ENCODE measurements at regions not wholly inside any gene's neighbourhood (a gene's known extent, or its start where the extent isn't known, plus 50 kb on each side); places are given as distances from the start of the nearest gene placed in this dataset.

DNA sequence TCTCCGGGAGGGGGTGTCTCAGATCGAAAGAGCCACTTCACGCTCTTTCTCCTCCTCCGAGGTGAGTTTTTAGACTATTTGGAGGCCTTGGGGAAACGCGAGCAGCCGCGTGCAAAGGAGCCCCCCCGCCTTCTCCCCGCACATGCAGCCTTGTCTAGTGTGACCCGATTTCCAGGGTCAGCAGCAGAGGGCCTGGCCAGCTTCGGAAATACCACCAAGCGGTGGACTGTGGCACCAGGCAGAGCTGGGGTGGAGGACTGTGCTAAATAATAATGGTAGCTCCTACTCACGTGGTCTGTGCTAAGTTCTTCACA, 79.3 kb upstream of the BCOR start:
- Histone ChIP-seq H3K27me3 (ENCODE audit: control insufficient read depth in 2 of 2, insufficient read depth in 2 of 2, low read length in 2 of 2) (no peaks in the 10 kb centered on the region), H3K79me2 (ENCODE audit: control insufficient read depth, insufficient read depth, low read length) (no peaks in the 10 kb centered on the region), H4K20me1 (replicated peaks; ENCODE audit: control insufficient read depth, extremely low read depth, insufficient read depth, low read length) (no peaks in the 10 kb centered on the region), H3K9me1 (replicated peaks; ENCODE audit: control insufficient read depth, extremely low read depth, insufficient read depth, low read length) (no peaks in the 10 kb centered on the region), H3K9me3 (replicated peaks; ENCODE audit: control insufficient read depth, insufficient read depth, low read length) (no peaks in the 10 kb centered on the region), H3K9ac (replicated peaks; ENCODE audit: extremely low read depth, insufficient read depth, low read length) (no peak overlapping the region), H3K4me3 (replicated peaks in 1 of 3; ENCODE audit: insufficient read depth in 1 of 3, low read depth in 1 of 3, low read length in 3 of 3) (peak overlapping the region in 1 of 3 experiments; percentile 36), H3K4me2 (ENCODE audit: insufficient read depth, low read length) (peak overlapping the region; percentile 55), H3K4me1 (ENCODE audit: control insufficient read depth, extremely low read depth, insufficient read depth, low read length) (peaks cover 28% of the 10 kb centered on the region), H3K27ac (ENCODE audit: insufficient read depth, low read depth, low read length) (no peak overlapping the region), H3K36me3 (ENCODE audit: control insufficient read depth in 2 of 2, extremely low read depth in 1 of 2, insufficient read depth in 2 of 2, low read length in 2 of 2) (no peaks in the 10 kb centered on the region), H2AFZ (ENCODE audit: low read depth, low read length) (peak overlapping the region; percentile 33)
- CTCF ChIA-PET, result interaction anchor here (0.6 to 1.7 kb wide), 5 partner anchors 12 to 916 kb away, joined by 3 to 9 read pairs (median 3); no protein-coding TSS in a partner anchor
- FAIRE-seq, result no peak
- POLR2A ChIA-PET, result no interaction called here
- dilution Hi-C loops (cut with MboI; ENCODE audit: extremely low pct_ligation_motif_present, low sequenced_read_pairs), result no loop called here
- no peak for TF ChIP-seq CTCF (IDR thresholded peaks at IDR 0.05; ENCODE audit: extremely low read depth in 1 of 2, insufficient read depth in 1 of 2, low read depth in 1 of 2, low read length in 2 of 2)
- no peak for TF ChIP-seq MYC (IDR thresholded peaks at IDR 0.05; ENCODE audit: low read depth, low read length)
- TF ChIP-seq JUN (IDR thresholded peaks at IDR 0.05; ENCODE audit: borderline replicate concordance, insufficient read depth, insufficient read length, low read depth), result no peak
- no peak for TF ChIP-seq POLR2AphosphoS5 (IDR thresholded peaks at IDR 0.05; ENCODE audit: insufficient read depth, low read depth, low read length)
- no peak for TF ChIP-seq FOS (IDR thresholded peaks at IDR 0.05; ENCODE audit: borderline replicate concordance, insufficient read depth, low read length)
- TF ChIP-seq, protein P1, sequence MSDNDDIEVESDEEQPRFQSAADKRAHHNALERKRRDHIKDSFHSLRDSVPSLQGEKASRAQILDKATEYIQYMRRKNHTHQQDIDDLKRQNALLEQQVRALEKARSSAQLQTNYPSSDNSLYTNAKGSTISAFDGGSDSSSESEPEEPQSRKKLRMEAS (IDR thresholded peaks at IDR 0.05; ENCODE audit: insufficient read depth, insufficient read length), result no peak
- no peak for TF ChIP-seq GATA2 (IDR thresholded peaks at IDR 0.05; ENCODE audit: insufficient read depth, insufficient read length, low read depth, low read length)
- TF ChIP-seq POLR2A (IDR thresholded peaks at IDR 0.05; ENCODE audit: low read depth, low read length), result no peak
- DNase-seq (ENCODE audit: low read depth, low spot score), result peak; percentile 20
- intact Hi-C loops (cut with micrococcal nuclease), result loop anchor here (10.0 kb wide), 1 partner anchor 1372 kb away; the partner anchor contains the start of gene MID1IP1
- BruUV-seq (replicated peaks), result TSS peak; percentile 17

Measured in endothelial cell of umbilical vein (primary cell).